ENCODE measurements at regions not wholly inside any gene's neighbourhood (a gene's known extent, or its start where the extent isn't known, plus 50 kb on each side); places are given as distances from the start of the nearest gene placed in this dataset.

GRCh38 chr21:23108533-23108932 lies 2110.3 kb downstream of the NCAM2 start:
- H3K36me3 ChIP-seq, result no peaks in the 10 kb centered on the region
- H3K27me3 ChIP-seq, result no peaks in the 10 kb centered on the region
- no peaks in the 10 kb centered on the region for H3K4me1 ChIP-seq
- no peak for ATAC-seq
- no peak for FAIRE-seq
- H3K27ac ChIP-seq, result no peak overlapping the region
- DNase-seq, result no peak
- intact Hi-C loops (cut with DNase I), result no loop called here
- no peak for TF ChIP-seq CTCF (IDR thresholded peaks at IDR 0.05)
- peaks cover 0 to 3% (median 0%) of the 10 kb centered on the region in 4 donors for H3K9me3 ChIP-seq
- no peak overlapping the region for H3K4me3 ChIP-seq

- TF ChIP-seq CTCF (IDR thresholded peaks at IDR 0.05), result no peak
- Histone ChIP-seq H3K36me3 (no peaks in the 10 kb centered on the region), H3K4me1 (no peaks in the 10 kb centered on the region), H3K27me3 (no peaks in the 10 kb centered on the region), H3K4me3 (no peak overlapping the region), H3K9me3 (no peaks in the 10 kb centered on the region), H3K27ac (no peak overlapping the region)
- WGBS, 2 donors, result 50 to 57% methylated on average over 3 of the region's 3 CpGs
- ATAC-seq (no peak), DNase-seq (no peak), FAIRE-seq (no peak)
- intact Hi-C loops (cut with DNase I), result no loop called here
Observed at GRCh38 chr21:23111070-23111600, 2112.9 kb downstream of the NCAM2 start.

GRCh38 chr21:23119491-23119890 lies 2121.3 kb downstream of the NCAM2 start:
- Histone ChIP-seq H3K4me3 (no peak overlapping the region), H3K9me3 (no peaks in the 10 kb centered on the region), H3K4me1 (no peaks in the 10 kb centered on the region), H3K36me3 (no peaks in the 10 kb centered on the region), H3K27me3 (no peaks in the 10 kb centered on the region), H3K27ac (no peak overlapping the region)
- FAIRE-seq, result no peak
- WGBS, 2 donors, result 54 to 64% methylated on average over 1 of the region's 1 CpG
- ATAC-seq, result no peak
- intact Hi-C loops (cut with DNase I), result no loop called here
- DNase-seq, result no peak
- TF ChIP-seq CTCF (IDR thresholded peaks at IDR 0.05), result no peak

GRCh38 chr21:23127973-23128372 lies 2129.8 kb downstream of the NCAM2 start:
- no peaks in the 10 kb centered on the region for H3K27me3 ChIP-seq
- no peaks in the 10 kb centered on the region for H3K36me3 ChIP-seq
- no peaks in the 10 kb centered on the region for H3K9me3 ChIP-seq
- H3K27ac ChIP-seq, result no peak overlapping the region
- 68 to 76% methylated on average over 8 of the region's 8 CpGs for WGBS, 2 donors
- no peak overlapping the region for H3K4me3 ChIP-seq
- ATAC-seq (no peak), DNase-seq (no peak), FAIRE-seq (no peak)
- no peak for TF ChIP-seq CTCF (IDR thresholded peaks at IDR 0.05)
- intact Hi-C loops (cut with DNase I), result no loop called here
- no peaks in the 10 kb centered on the region for H3K4me1 ChIP-seq

- no peaks in the 10 kb centered on the region for H3K27me3 ChIP-seq
- intact Hi-C loops (cut with DNase I), result no loop called here
- H3K4me3 ChIP-seq, result no peak overlapping the region
- FAIRE-seq (no peak), ATAC-seq (peak in 1 of 4 donors; percentile 81), DNase-seq (no peak)
- no peak for TF ChIP-seq CTCF (IDR thresholded peaks at IDR 0.05)
- H3K27ac ChIP-seq, result no peak overlapping the region
- no peaks in the 10 kb centered on the region for H3K9me3 ChIP-seq
- H3K36me3 ChIP-seq, result no peaks in the 10 kb centered on the region
- H3K4me1 ChIP-seq, result no peaks in the 10 kb centered on the region
Observed at GRCh38 chr21:23130308-23130707, 2132.1 kb downstream of the NCAM2 start.
